H1 (cell line): ENCODE measurements at regions not wholly inside any gene's neighbourhood (a gene's known extent, or its start where the extent isn't known, plus 50 kb on each side); places are given as distances from the start of the nearest gene placed in this dataset.

Experiments used
- CTCF ChIA-PET: fragments of 300-600 bp; sonication (Branson Sonifier 250); formaldehyde crosslinking; loops from one replicate; lab custom pipeline; 2021; ENCODE audit not compliant: partially characterized antibody; lab: Charles Lee
- POLR2A ChIA-PET: fragments of 300-600 bp; sonication (Branson Sonifier 250); formaldehyde crosslinking; loops from one replicate; lab custom pipeline; 2021; ENCODE audit warnings: inconsistent platforms; ENCODE audit not compliant: partially characterized antibody; lab: Charles Lee
- DNase-seq, 2 experiments: peaks; one replicate each; pipeline versions ENCODE4 v3.0.0 to v3.0.0-alpha.2; 2010 to 2022; ENCODE audit warnings: low spot score in 2 of 2, low read depth in 1 of 2, mixed read lengths in 1 of 2
- FAIRE-seq: peaks from 2 replicates; lab custom pipeline; 2011; peaks lifted over from hg19 to GRCh38; lab: Jason Lieb, UNC
- H2AFZ ChIP-seq: 2 replicates; pipeline ENCODE4 v1.8.1; 2012; ENCODE audit warnings: low read length, inconsistent platforms
- H2AK5ac ChIP-seq: 2 replicates; pipeline ENCODE4 v1.6.1; 2013; ENCODE audit warnings: low read depth, low read length
- H2BK120ac ChIP-seq: replicated peaks from 2 replicates; pipeline ENCODE3; 2013; ENCODE audit warnings: low read depth, low read length, inconsistent platforms
- H2BK12ac ChIP-seq: 2 replicates; pipeline ENCODE4 v1.6.1; 2013; ENCODE audit warnings: low read depth, low read length
- H2BK15ac ChIP-seq: 2 replicates; pipeline ENCODE4 v1.6.1; 2013; ENCODE audit warnings: low read length
- H2BK20ac ChIP-seq: 2 replicates; pipeline ENCODE4 v1.6.1; 2013; ENCODE audit warnings: low read length
- H2BK5ac ChIP-seq: 2 replicates; pipeline ENCODE4 v1.6.1; 2013; ENCODE audit warnings: low read depth, low read length
- H3K14ac ChIP-seq: 2 replicates; pipeline ENCODE4 v1.6.1; 2013; ENCODE audit warnings: inconsistent platforms; ENCODE audit not compliant: insufficient read length
- H3K18ac ChIP-seq: 2 replicates; pipeline ENCODE4 v1.6.1; 2013; ENCODE audit warnings: low read length; ENCODE audit errors: extremely low read depth
- H3K23ac ChIP-seq: 2 replicates; pipeline ENCODE4 v1.6.1; 2013; ENCODE audit warnings: inconsistent platforms; ENCODE audit not compliant: insufficient read length
- H3K23me2 ChIP-seq: 2 replicates; pipeline ENCODE4 v1.6.1; 2013; ENCODE audit warnings: low read depth, low read length
- H3K27ac ChIP-seq: 2 replicates; pipeline ENCODE4 v1.6.1; 2011; ENCODE audit warnings: low read depth, low read length, inconsistent platforms
- H3K27me3 ChIP-seq, 4 experiments: replicated peaks in 1 of 4; 1 replicate in 1 of 4; 2 replicates in 3 of 4; pipeline versions ENCODE4 v1.6.1 to v1.8.1; 2011 to 2013; ENCODE audit warnings: low read length in 3 of 4, mild to moderate bottlenecking in 3 of 4, inconsistent platforms in 2 of 4, mixed read lengths in 2 of 4, moderate library complexity in 1 of 4; ENCODE audit not compliant: control insufficient read depth in 3 of 4, insufficient read depth in 3 of 4; ENCODE audit errors: extremely low read depth in 1 of 4
- H3K36me3 ChIP-seq, 4 experiments: 2 replicates each; pipeline versions ENCODE4 v1.6.1 to v1.8.1; 2011 to 2013; ENCODE audit warnings: mild to moderate bottlenecking in 4 of 4, low read length in 3 of 4, moderate library complexity in 2 of 4, control low read depth in 1 of 4, inconsistent platforms in 1 of 4; ENCODE audit not compliant: insufficient read depth in 4 of 4, control insufficient read depth in 2 of 4
- H3K4ac ChIP-seq: replicated peaks from 2 replicates; pipeline ENCODE3; 2013; ENCODE audit warnings: low read length, low read depth, mixed read lengths, inconsistent platforms; ENCODE audit not compliant: insufficient read length
- H3K4me1 ChIP-seq, 4 experiments: replicated peaks in 1 of 4; 1 replicate in 1 of 4; 2 replicates in 3 of 4; pipeline versions ENCODE4 v1.6.1 to v1.8.1; 2011 to 2013; ENCODE audit warnings: low read length in 3 of 4, inconsistent platforms in 2 of 4, mixed read lengths in 1 of 4; ENCODE audit not compliant: insufficient read depth in 4 of 4, control insufficient read depth in 3 of 4
- H3K4me2 ChIP-seq, 2 experiments: 2 replicates each; pipeline versions ENCODE4 v1.6.1 to v1.8.1; 2011 to 2013; ENCODE audit warnings: low read depth in 2 of 2, low read length in 2 of 2, control low read depth in 1 of 2, inconsistent platforms in 1 of 2, mild to moderate bottlenecking in 1 of 2; ENCODE audit not compliant: insufficient read depth in 1 of 2
- H3K4me3 ChIP-seq, 4 experiments: fragments of 200-600, 300-600 bp in 1 of 4; sonication (generic), shearing (Covaris generic), sonication (Bioruptor Twin) in 1 of 4; 2 replicates each; pipeline versions ENCODE4 v1.5.1 to v1.8.1; 2011 to 2016; ENCODE audit warnings: low read length in 4 of 4, low read depth in 3 of 4, control low read depth in 2 of 4, inconsistent platforms in 2 of 4, mild to moderate bottlenecking in 2 of 4, mixed read lengths in 1 of 4, moderate library complexity in 1 of 4; ENCODE audit not compliant: insufficient read depth in 2 of 4; ENCODE audit errors: extremely low read depth in 1 of 4
- H3K56ac ChIP-seq: replicated peaks from 2 replicates; pipeline ENCODE3; 2013; ENCODE audit warnings: low read depth, mild to moderate bottlenecking, mixed read lengths, low read length, inconsistent platforms; ENCODE audit not compliant: insufficient read length
- H3K79me1 ChIP-seq: 2 replicates; pipeline ENCODE4 v1.6.1; 2013; ENCODE audit warnings: low read depth, low read length, control low read depth
- H3K79me2 ChIP-seq, 2 experiments: 2 replicates each; pipeline versions ENCODE4 v1.6.1 to v1.8.1; 2012 to 2013; ENCODE audit warnings: low read length in 2 of 2, mild to moderate bottlenecking in 2 of 2, inconsistent platforms in 1 of 2; ENCODE audit not compliant: insufficient read depth in 2 of 2, control insufficient read depth in 1 of 2
- H3K9ac ChIP-seq, 4 experiments: replicated peaks in 1 of 4; 1 replicate in 1 of 4; 2 replicates in 3 of 4; pipeline versions ENCODE4 v1.6.1 to v1.8.1; 2011 to 2013; ENCODE audit warnings: low read depth in 3 of 4, low read length in 3 of 4, control low read depth in 2 of 4, mild to moderate bottlenecking in 2 of 4, moderate library complexity in 2 of 4, inconsistent platforms in 1 of 4; ENCODE audit errors: extremely low read depth in 1 of 4
- H3K9me3 ChIP-seq, 2 experiments: 2 replicates each; pipeline versions ENCODE4 v1.6.1 to v1.8.1; 2012 to 2013; ENCODE audit warnings: mild to moderate bottlenecking in 2 of 2, moderate library complexity in 2 of 2, control low read depth in 1 of 2, inconsistent platforms in 1 of 2, low read depth in 1 of 2, low read length in 1 of 2, mixed read lengths in 1 of 2; ENCODE audit not compliant: insufficient read depth in 2 of 2
- H4K20me1 ChIP-seq, 2 experiments: replicated peaks in 1 of 2; 2 replicates each; pipeline versions ENCODE3 to v1.8.1; 2011 to 2013; ENCODE audit warnings: inconsistent platforms in 2 of 2, low read length in 2 of 2, mild to moderate bottlenecking in 1 of 2; ENCODE audit not compliant: insufficient read depth in 2 of 2, control insufficient read depth in 1 of 2
- H4K5ac ChIP-seq: 2 replicates; pipeline ENCODE4 v1.6.1; 2013; ENCODE audit warnings: low read length, low read depth, mixed read lengths, inconsistent platforms; ENCODE audit not compliant: insufficient read length
- H4K8ac ChIP-seq: 2 replicates; pipeline ENCODE4 v1.8.0; 2013; ENCODE audit warnings: mild to moderate bottlenecking, moderate library complexity, low read length, inconsistent platforms; ENCODE audit not compliant: insufficient read depth; ENCODE audit errors: extremely low read depth
- H4K91ac ChIP-seq: replicated peaks from 2 replicates; pipeline ENCODE3; 2013; ENCODE audit warnings: low read length, mixed read lengths, inconsistent platforms; ENCODE audit not compliant: insufficient read length
- CBX8 ChIP-seq: fragments of 300-800, 300-1000 bp; sonication (generic); IDR thresholded peaks from 2 replicates; pipeline ENCODE4 v1.7.1; 2016; ENCODE audit warnings: low read depth, low read length, borderline replicate concordance
- CEBPB ChIP-seq: IDR thresholded peaks from 2 replicates; pipeline ENCODE4 v1.6.1; 2012; ENCODE audit warnings: low read depth, low read length
- CHD2 ChIP-seq: IDR thresholded peaks from 2 replicates; pipeline ENCODE4 v1.6.1; 2012; ENCODE audit warnings: low read length, improper control_type of control experiment
- CTBP2 ChIP-seq: IDR thresholded peaks from 2 replicates; pipeline ENCODE4 v1.7.0; 2011; ENCODE audit warnings: borderline replicate concordance, mild to moderate bottlenecking, moderate library complexity, mixed read lengths, low read length; ENCODE audit not compliant: insufficient read depth, insufficient read length
- EZH2 ChIP-seq: fragments of 200-600 bp; sonication (generic); IDR thresholded peaks from 2 replicates; pipeline ENCODE4 v1.7.1; 2012; ENCODE audit warnings: low read depth, mild to moderate bottlenecking, moderate library complexity, low read length, inconsistent platforms; ENCODE audit not compliant: severe bottlenecking
- GABPA ChIP-seq: IDR thresholded peaks from 2 replicates; pipeline ENCODE4 v1.6.1; 2011; ENCODE audit warnings: mild to moderate bottlenecking, low read length, moderate library complexity, borderline replicate concordance; ENCODE audit not compliant: insufficient read depth
- GTF2F1 ChIP-seq: IDR thresholded peaks from 2 replicates; pipeline ENCODE4 v1.6.1; 2012; ENCODE audit warnings: low read depth, low read length, improper control_type of control experiment, borderline replicate concordance
- NRF1 ChIP-seq: IDR thresholded peaks from 2 replicates; pipeline ENCODE4 v1.6.1; 2011; ENCODE audit warnings: mild to moderate bottlenecking, low read depth, low read length, improper control_type of control experiment
- POLR2AphosphoS5 ChIP-seq: IDR thresholded peaks from 2 replicates; pipeline ENCODE4 v1.6.1; 2011; ENCODE audit warnings: low read depth, low read length
- RAD21 ChIP-seq, 2 experiments: IDR thresholded peaks in 1 of 2; conservative IDR thresholded peaks in 1 of 2; 2 replicates each; pipeline ENCODE4 v1.6.1; 2011; ENCODE audit warnings: low read depth in 2 of 2, low read length in 2 of 2, improper control_type of control experiment in 1 of 2, inconsistent platforms in 1 of 2, mild to moderate bottlenecking in 1 of 2, moderate library complexity in 1 of 2
- RXRA ChIP-seq: IDR thresholded peaks from 2 replicates; pipeline ENCODE4 v1.6.1; 2011; ENCODE audit warnings: low read depth, mild to moderate bottlenecking, low read length, moderate library complexity; ENCODE audit not compliant: insufficient read depth
- SIX5 ChIP-seq: IDR thresholded peaks from 2 replicates; pipeline ENCODE4 v1.6.1; 2011; ENCODE audit warnings: mild to moderate bottlenecking, low read depth, low read length
- YY1 ChIP-seq: IDR thresholded peaks from 2 replicates; pipeline ENCODE4 v1.6.1; 2011; ENCODE audit warnings: low read depth, mild to moderate bottlenecking, low read length
- WGBS, 2 experiments: shearing (Covaris generic) in 1 of 2; methylation state at CpG; one replicate each; pipeline versions ENCODE4 v1.1.6 to v1.1.7; 2013 to 2015; ENCODE audit warnings: low lambda C conversion rate in 2 of 2, mixed read lengths in 2 of 2, inconsistent platforms in 1 of 2, low coverage in 1 of 2, missing lambda C conversion rate in 1 of 2; ENCODE audit not compliant: insufficient replicate concordance in 2 of 2, insufficient coverage in 1 of 2, insufficient read length in 1 of 2; ENCODE audit errors: extremely low coverage in 1 of 2, missing lambda C conversion rate in 1 of 2; 5-methylcytosine and 5-hydroxymethylcytosine counted together
- TF ChIP-seq, protein P1 (sequence below): IDR thresholded peaks from 2 replicates; pipeline ENCODE4 v1.6.1; 2012; ENCODE audit warnings: inconsistent platforms

DNA sequence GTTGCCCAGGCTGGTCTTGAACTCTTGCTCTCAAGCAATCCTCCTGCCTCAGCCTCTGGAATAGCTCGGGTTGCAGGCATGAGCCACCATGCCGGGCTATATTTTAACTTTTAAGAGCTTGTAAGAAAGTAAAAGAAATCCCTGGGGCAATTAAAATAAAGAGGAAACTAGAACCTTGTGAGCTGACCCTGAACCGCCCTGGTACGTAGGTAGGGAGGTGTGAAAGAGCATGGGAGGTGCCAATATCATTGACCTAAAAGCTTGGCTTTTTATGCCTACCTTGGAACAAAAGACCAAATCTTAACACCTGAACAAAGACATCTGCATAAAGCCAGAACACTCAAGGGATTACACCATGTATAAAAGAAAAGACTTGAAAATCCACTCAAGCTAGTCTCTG lies 595.1 kb downstream of the SOX6 start:
- Histone ChIP-seq H3K18ac (no peak overlapping the region), H2BK5ac (no peak overlapping the region), H3K23me2 (no peaks in the 10 kb centered on the region), H4K5ac (no peak overlapping the region), H3K9ac (no peak overlapping the region), H3K14ac (no peak overlapping the region), H4K91ac (no peak overlapping the region), H2AK5ac (no peak overlapping the region), H3K4me1 (peaks cover 0 to 5% (median 1%) of the 10 kb centered on the region in 4 experiments; a peak in 2 of 7 replicates), H2BK20ac (no peak overlapping the region), H3K4me2 (no peak overlapping the region), H3K56ac (no peak overlapping the region), H2BK120ac (no peak overlapping the region), H4K8ac (no peak overlapping the region), H3K27ac (no peak overlapping the region), H3K4me3 (no peak overlapping the region), H3K23ac (no peak overlapping the region), H2AFZ (no peak overlapping the region), H2BK12ac (no peak overlapping the region), H4K20me1 (no peaks in the 10 kb centered on the region), H3K9me3 (no peaks in the 10 kb centered on the region), H3K36me3 (no peaks in the 10 kb centered on the region; a peak in 1 of 8 replicates), H2BK15ac (no peak overlapping the region), H3K4ac (no peak overlapping the region), H3K27me3 (no peaks in the 10 kb centered on the region), H3K79me1 (no peaks in the 10 kb centered on the region), H3K79me2 (no peaks in the 10 kb centered on the region)
- 89% methylated on average over 4 of the region's 4 CpGs; no CpG with 5 or more reads in 1 of the 2 experiments for WGBS, 2 experiments
- CTCF ChIA-PET: interaction anchor here (0.7 to 1.4 kb wide), 4 partner anchors 9 to 167 kb away, joined by 4 to 5 read pairs (median 4); no protein-coding TSS in a partner anchor
- no peak for DNase-seq
- POLR2A ChIA-PET: no interaction called here
- FAIRE-seq: no peak
- no peak for TF ChIP-seq CEBPB
- no peak for TF ChIP-seq YY1
- TF ChIP-seq EZH2: no peak
- TF ChIP-seq SIX5: no peak
- no peak for TF ChIP-seq RXRA
- no peak for TF ChIP-seq CBX8
- TF ChIP-seq CHD2: no peak
- TF ChIP-seq, protein P1, sequence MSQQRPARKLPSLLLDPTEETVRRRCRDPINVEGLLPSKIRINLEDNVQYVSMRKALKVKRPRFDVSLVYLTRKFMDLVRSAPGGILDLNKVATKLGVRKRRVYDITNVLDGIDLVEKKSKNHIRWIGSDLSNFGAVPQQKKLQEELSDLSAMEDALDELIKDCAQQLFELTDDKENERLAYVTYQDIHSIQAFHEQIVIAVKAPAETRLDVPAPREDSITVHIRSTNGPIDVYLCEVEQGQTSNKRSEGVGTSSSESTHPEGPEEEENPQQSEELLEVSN: no peak
- TF ChIP-seq NRF1: no peak
- TF ChIP-seq GTF2F1: no peak
- TF ChIP-seq RAD21 (IDR thresholded peaks at IDR 0.05 in 1 of 2, conservative IDR thresholded peaks at IDR 0.05 in 1 of 2; ENCODE audit: low read depth in 2 of 2, low read length in 2 of 2): no peak
- no peak for TF ChIP-seq CTBP2
- no peak for TF ChIP-seq POLR2AphosphoS5
- TF ChIP-seq GABPA: no peak
